CD4-positive, alpha-beta T cell (primary cell): ENCODE measurements at regions not wholly inside any gene's neighbourhood (a gene's known extent, or its start where the extent isn't known, plus 50 kb on each side); places are given as distances from the start of the nearest gene placed in this dataset.

Experiments used
- ATAC-seq: fragments of 200-7000 bp; cut with Tn5 transposase; one replicate; pipeline ENCODE4 v1.10.0; 2022; ENCODE audit warnings: mild to moderate bottlenecking; ENCODE audit not compliant: poor library complexity
- CTCF ChIA-PET: fragments of 350-600 bp; sonication (Branson Sonifier 250); formaldehyde crosslinking; loops from one replicate; lab custom pipeline; 2021; ENCODE audit warnings: antibody characterized with exemption, inconsistent platforms; lab: Charles Lee
- POLR2A ChIA-PET: fragments of 350-600 bp; sonication (Branson Sonifier 250); formaldehyde crosslinking; loops from one replicate; lab custom pipeline; 2021; ENCODE audit warnings: antibody characterized with exemption, inconsistent platforms; lab: Charles Lee
- DNase-seq, 14 experiments: peaks; one replicate each; pipeline ENCODE4 v3.0.0-alpha.2; 2013 to 2020; ENCODE audit warnings: mixed read lengths in 2 of 14
- H3K27ac ChIP-seq, 2 donors: one replicate each; pipeline versions ENCODE4 v1.5.1 to v1.7.0; 2013; ENCODE audit warnings: low read length in 2 of 2, low read depth in 1 of 2, mild to moderate bottlenecking in 1 of 2
- H3K27me3 ChIP-seq, 2 experiments: 1 replicate in 1 of 2; 2 replicates in 1 of 2; pipeline versions ENCODE4 v1.6.1 to v1.7.0; 2013; ENCODE audit warnings: low read length in 2 of 2, control low read depth in 1 of 2, mild to moderate bottlenecking in 1 of 2, moderate library complexity in 1 of 2; ENCODE audit not compliant: insufficient read depth in 2 of 2, control insufficient read depth in 1 of 2
- H3K36me3 ChIP-seq: one replicate; pipeline ENCODE4 v1.6.1; 2013; ENCODE audit warnings: low read length, control low read depth; ENCODE audit not compliant: insufficient read depth
- H3K4me1 ChIP-seq: one replicate; pipeline ENCODE4 v1.6.1; 2013; ENCODE audit warnings: low read length, control low read depth; ENCODE audit not compliant: insufficient read depth
- H3K4me3 ChIP-seq: one replicate; pipeline ENCODE4 v1.5.1; 2013; ENCODE audit warnings: mild to moderate bottlenecking, low read length, moderate library complexity
- H3K9me3 ChIP-seq, 2 experiments: 1 replicate in 1 of 2; 2 replicates in 1 of 2; pipeline versions ENCODE4 v1.6.1 to v1.7.0; 2013; ENCODE audit warnings: low read length in 2 of 2, mild to moderate bottlenecking in 2 of 2, control low read depth in 1 of 2, moderate library complexity in 1 of 2; ENCODE audit not compliant: control insufficient read depth in 1 of 2, insufficient read depth in 1 of 2
- H3K27ac Mint-ChIP-seq: one replicate; pipeline ENCODE4 v1.8.0; 2020; ENCODE audit warnings: mixed read lengths
- H3K27me3 Mint-ChIP-seq: one replicate; pipeline ENCODE4 v1.8.0; 2021; ENCODE audit warnings: mixed read lengths
- H3K36me3 Mint-ChIP-seq: one replicate; pipeline ENCODE4 v1.8.0; 2021; ENCODE audit warnings: low read depth, mixed read lengths
- H3K4me1 Mint-ChIP-seq: one replicate; pipeline ENCODE4 v1.8.0; 2021; ENCODE audit warnings: low read depth, mixed read lengths
- H3K4me3 Mint-ChIP-seq: one replicate; pipeline ENCODE4 v1.8.0; 2020; ENCODE audit warnings: mild to moderate bottlenecking, mixed read lengths
- H3K9me3 Mint-ChIP-seq: one replicate; pipeline ENCODE4 v1.8.0; 2020; ENCODE audit warnings: mixed read lengths
- CTCF ChIP-seq: fragments of 200-600 bp; IDR thresholded peaks from one replicate; pipeline ENCODE4 v1.8.0; 2022; ENCODE audit warnings: antibody characterized with exemption, mild to moderate bottlenecking
- intact Hi-C, 2 experiments: fragments of 100-400 bp; cut with DNase I in 1 of 2; cut with micrococcal nuclease in 1 of 2; formaldehyde crosslinking; loops; one replicate each; pipeline versions ENCODE4 v1.15.1 to v1.9.0; 2023 to 2025; cut with DNase I, micrococcal nuclease

- DNase-seq (no peak), ATAC-seq (no peak)
- no peaks in the 10 kb centered on the region for H3K36me3 ChIP-seq
- intact Hi-C loops = no loop called here
- H3K27ac Mint-ChIP-seq = no peak overlapping the region
- no peaks in the 10 kb centered on the region for H3K9me3 ChIP-seq
- ChIA-PET CTCF (no interaction called here), POLR2A (no interaction called here)
- TF ChIP-seq CTCF = no peak
- peaks cover 7% of the 10 kb centered on the region for H3K27me3 Mint-ChIP-seq
- H3K4me3 Mint-ChIP-seq = no peak overlapping the region
- no peaks in the 10 kb centered on the region for H3K36me3 Mint-ChIP-seq
- no peaks in the 10 kb centered on the region for H3K4me1 ChIP-seq
- H3K27me3 ChIP-seq = no peaks in the 10 kb centered on the region
- H3K9me3 Mint-ChIP-seq = no peaks in the 10 kb centered on the region
- peaks cover 6% of the 10 kb centered on the region for H3K4me1 Mint-ChIP-seq
- no peak overlapping the region for H3K4me3 ChIP-seq
- no peak overlapping the region for H3K27ac ChIP-seq
Measured at GRCh38 chr2:38495880-38496279, 106.8 kb downstream of the HNRNPLL start.

GRCh38 chr2:38494394-38494793, 108.3 kb downstream of the HNRNPLL start:
- CTCF ChIA-PET = no interaction called here
- POLR2A ChIA-PET = no interaction called here
- H3K27ac Mint-ChIP-seq = no peak overlapping the region
- Histone ChIP-seq H3K27me3 (no peaks in the 10 kb centered on the region), H3K36me3 (no peaks in the 10 kb centered on the region), H3K9me3 (no peaks in the 10 kb centered on the region), H3K27ac (no peak overlapping the region), H3K4me3 (no peak overlapping the region), H3K4me1 (no peaks in the 10 kb centered on the region)
- H3K36me3 Mint-ChIP-seq = no peaks in the 10 kb centered on the region
- H3K27me3 Mint-ChIP-seq = no peaks in the 10 kb centered on the region
- ATAC-seq (no peak), DNase-seq (no peak)
- peaks cover 6% of the 10 kb centered on the region for H3K4me1 Mint-ChIP-seq
- TF ChIP-seq CTCF = no peak
- no peaks in the 10 kb centered on the region for H3K9me3 Mint-ChIP-seq
- intact Hi-C loops = no loop called here
- no peak overlapping the region for H3K4me3 Mint-ChIP-seq

- no peak overlapping the region for H3K27ac Mint-ChIP-seq
- H3K36me3 Mint-ChIP-seq = no peaks in the 10 kb centered on the region
- no peak overlapping the region for H3K4me3 ChIP-seq
- intact Hi-C loops = no loop called here
- H3K36me3 ChIP-seq = no peaks in the 10 kb centered on the region
- DNase-seq (no peak), ATAC-seq (no peak)
- H3K4me1 ChIP-seq = no peaks in the 10 kb centered on the region
- H3K27me3 Mint-ChIP-seq = no peaks in the 10 kb centered on the region
- ChIA-PET POLR2A (no interaction called here), CTCF (no interaction called here)
- TF ChIP-seq CTCF = no peak
- H3K4me3 Mint-ChIP-seq = no peak overlapping the region
- H3K27me3 ChIP-seq = no peaks in the 10 kb centered on the region
- no peaks in the 10 kb centered on the region for H3K9me3 Mint-ChIP-seq
- H3K9me3 ChIP-seq = no peaks in the 10 kb centered on the region
- H3K4me1 Mint-ChIP-seq = no peaks in the 10 kb centered on the region
- no peak overlapping the region for H3K27ac ChIP-seq
Measured at GRCh38 chr2:38492042-38492615, 110.6 kb downstream of the HNRNPLL start.
